ENCODE measurements at regions not wholly inside any gene's neighbourhood (a gene's known extent, or its start where the extent isn't known, plus 50 kb on each side); places are given as distances from the start of the nearest gene placed in this dataset.

DNA sequence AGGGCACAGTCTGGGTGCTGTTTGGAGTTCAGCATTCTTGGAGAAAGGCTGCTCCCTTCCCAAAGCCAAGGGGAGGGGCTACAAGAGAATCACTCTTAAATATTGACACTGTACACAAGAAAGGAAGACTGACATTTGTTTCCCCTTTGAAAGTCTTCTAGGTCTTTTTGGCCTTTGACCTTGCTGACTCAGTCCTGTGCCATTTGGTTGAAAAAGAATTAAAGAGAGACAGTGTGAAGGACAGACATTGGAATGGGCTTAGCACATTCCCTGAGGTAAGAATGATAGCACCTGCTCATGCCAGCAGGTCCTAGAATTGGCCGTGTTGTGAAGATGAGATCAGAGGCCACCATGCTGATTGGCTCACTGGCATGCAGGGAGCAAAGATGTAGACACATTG, 271.4 kb upstream of the ZNF608 start:
- Histone ChIP-seq H3K9ac (ENCODE audit: insufficient read depth, low read depth, low read length) (no peak overlapping the region), H2AFZ (ENCODE audit: low read length) (no peak overlapping the region), H3K9me3 (ENCODE audit: low read length) (no peaks in the 10 kb centered on the region), H3K4me1 (ENCODE audit: insufficient read depth, low read length) (peaks cover 15% of the 10 kb centered on the region), H3K36me3 (replicated peaks in 1 of 2; ENCODE audit: control insufficient read depth in 1 of 2, insufficient read depth in 2 of 2, low read length in 2 of 2) (no peaks in the 10 kb centered on the region), H3K27me3 (ENCODE audit: control insufficient read depth in 1 of 2, insufficient read depth in 2 of 2, low read length in 2 of 2) (no peaks in the 10 kb centered on the region), H3K4me3 (replicated peaks in 1 of 3; ENCODE audit: insufficient read depth in 1 of 3, low read depth in 2 of 3, low read length in 3 of 3) (no peak overlapping the region), H3K4me2 (ENCODE audit: low read depth, low read length) (no peak overlapping the region), H4K20me1 (ENCODE audit: insufficient read depth, low read length) (no peaks in the 10 kb centered on the region), H3K79me2 (ENCODE audit: insufficient read depth, low read length) (no peaks in the 10 kb centered on the region), H3K27ac (ENCODE audit: extremely low read length, insufficient read depth, low read length) (no peak overlapping the region)
- peak; percentile 71 for ATAC-seq
- WGBS (ENCODE audit: low lambda C conversion rate), result 0% methylated on average over 1 of the region's 1 CpG
- in situ Hi-C loops (cut with HindIII; ENCODE audit: extremely low pct_ligation_motif_present, low pct_unique_long_range_greater_than_20kb) (no loop called here), intact Hi-C loops (cut with micrococcal nuclease; ENCODE audit: unreplicated experiment) (no loop called here)
- POLR2A ChIA-PET, result no interaction called here
- peak; percentile 64 for FAIRE-seq
- CTCF ChIA-PET (ENCODE audit: low intra/inter-chr PET ratio, low total read pairs), result no interaction called here
- BruUV-seq (replicated peaks), result no TSS peak
- peak; percentile 72 for DNase-seq (ENCODE audit: low spot score)
- TF ChIP-seq HMG20A (CRISPR knock-in tag; IDR thresholded peaks at IDR 0.05; ENCODE audit: borderline replicate concordance) (peak; percentile 52; the same call in 1 of the 2 replicates), FOSL1 (CRISPR knock-in tag; IDR thresholded peaks at IDR 0.05; ENCODE audit: borderline replicate concordance) (peak; percentile 52; the same call in 1 of the 2 replicates), ZNF75D (CRISPR knock-in tag; IDR thresholded peaks at IDR 0.05; ENCODE audit: borderline replicate concordance) (no peak), ERF (CRISPR knock-in tag; IDR thresholded peaks at IDR 0.05) (no peak), ISX (CRISPR knock-in tag; conservative IDR thresholded peaks at IDR 0.05) (no peak), ZC3H4 (CRISPR knock-in tag; IDR thresholded peaks at IDR 0.05; ENCODE audit: borderline replicate concordance) (no peak), SP5 (CRISPR knock-in tag; IDR thresholded peaks at IDR 0.05; ENCODE audit: borderline replicate concordance, low read depth) (peak; percentile 49; the same call in 1 of the 2 replicates), EP300 (IDR thresholded peaks at IDR 0.05; ENCODE audit: low read depth in 2 of 2, low read length in 2 of 2) (peak in 1 of 2 experiments; percentile 56; a peak in 2 of 4 replicates), EP300 (CRISPR knock-in tag; IDR thresholded peaks at IDR 0.05; ENCODE audit: borderline replicate concordance) (no peak; the same call in 1 of the 2 replicates), FOXA3 (CRISPR knock-in tag; IDR thresholded peaks at IDR 0.05) (peak; percentile 77), ISL2 (CRISPR knock-in tag; IDR thresholded peaks at IDR 0.05) (peak; percentile 42; the same call in 1 of the 2 replicates), TEAD3 (CRISPR knock-in tag; optimal IDR thresholded peaks at IDR 0.05; ENCODE audit: borderline replicate concordance) (peak; percentile 34), POGZ (CRISPR knock-in tag; IDR thresholded peaks at IDR 0.05) (no peak)
- TF ChIP-seq, protein P1, sequence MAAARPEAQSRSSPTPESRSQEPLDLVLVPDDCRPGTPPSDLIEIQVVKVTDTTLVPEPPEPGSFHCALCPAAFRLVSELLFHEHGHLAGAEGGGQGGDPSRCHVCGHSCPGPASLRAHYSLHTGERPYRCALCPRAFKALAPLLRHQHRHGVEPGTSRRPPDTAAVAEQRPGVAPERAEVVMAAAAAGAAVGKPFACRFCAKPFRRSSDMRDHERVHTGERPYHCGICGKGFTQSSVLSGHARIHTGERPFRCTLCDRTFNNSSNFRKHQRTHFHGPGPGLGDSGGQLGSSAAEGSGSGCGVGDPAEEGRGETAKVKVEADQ (CRISPR knock-in tag; IDR thresholded peaks at IDR 0.05; ENCODE audit: borderline replicate concordance), result no peak
- TF ChIP-seq, protein P2, sequence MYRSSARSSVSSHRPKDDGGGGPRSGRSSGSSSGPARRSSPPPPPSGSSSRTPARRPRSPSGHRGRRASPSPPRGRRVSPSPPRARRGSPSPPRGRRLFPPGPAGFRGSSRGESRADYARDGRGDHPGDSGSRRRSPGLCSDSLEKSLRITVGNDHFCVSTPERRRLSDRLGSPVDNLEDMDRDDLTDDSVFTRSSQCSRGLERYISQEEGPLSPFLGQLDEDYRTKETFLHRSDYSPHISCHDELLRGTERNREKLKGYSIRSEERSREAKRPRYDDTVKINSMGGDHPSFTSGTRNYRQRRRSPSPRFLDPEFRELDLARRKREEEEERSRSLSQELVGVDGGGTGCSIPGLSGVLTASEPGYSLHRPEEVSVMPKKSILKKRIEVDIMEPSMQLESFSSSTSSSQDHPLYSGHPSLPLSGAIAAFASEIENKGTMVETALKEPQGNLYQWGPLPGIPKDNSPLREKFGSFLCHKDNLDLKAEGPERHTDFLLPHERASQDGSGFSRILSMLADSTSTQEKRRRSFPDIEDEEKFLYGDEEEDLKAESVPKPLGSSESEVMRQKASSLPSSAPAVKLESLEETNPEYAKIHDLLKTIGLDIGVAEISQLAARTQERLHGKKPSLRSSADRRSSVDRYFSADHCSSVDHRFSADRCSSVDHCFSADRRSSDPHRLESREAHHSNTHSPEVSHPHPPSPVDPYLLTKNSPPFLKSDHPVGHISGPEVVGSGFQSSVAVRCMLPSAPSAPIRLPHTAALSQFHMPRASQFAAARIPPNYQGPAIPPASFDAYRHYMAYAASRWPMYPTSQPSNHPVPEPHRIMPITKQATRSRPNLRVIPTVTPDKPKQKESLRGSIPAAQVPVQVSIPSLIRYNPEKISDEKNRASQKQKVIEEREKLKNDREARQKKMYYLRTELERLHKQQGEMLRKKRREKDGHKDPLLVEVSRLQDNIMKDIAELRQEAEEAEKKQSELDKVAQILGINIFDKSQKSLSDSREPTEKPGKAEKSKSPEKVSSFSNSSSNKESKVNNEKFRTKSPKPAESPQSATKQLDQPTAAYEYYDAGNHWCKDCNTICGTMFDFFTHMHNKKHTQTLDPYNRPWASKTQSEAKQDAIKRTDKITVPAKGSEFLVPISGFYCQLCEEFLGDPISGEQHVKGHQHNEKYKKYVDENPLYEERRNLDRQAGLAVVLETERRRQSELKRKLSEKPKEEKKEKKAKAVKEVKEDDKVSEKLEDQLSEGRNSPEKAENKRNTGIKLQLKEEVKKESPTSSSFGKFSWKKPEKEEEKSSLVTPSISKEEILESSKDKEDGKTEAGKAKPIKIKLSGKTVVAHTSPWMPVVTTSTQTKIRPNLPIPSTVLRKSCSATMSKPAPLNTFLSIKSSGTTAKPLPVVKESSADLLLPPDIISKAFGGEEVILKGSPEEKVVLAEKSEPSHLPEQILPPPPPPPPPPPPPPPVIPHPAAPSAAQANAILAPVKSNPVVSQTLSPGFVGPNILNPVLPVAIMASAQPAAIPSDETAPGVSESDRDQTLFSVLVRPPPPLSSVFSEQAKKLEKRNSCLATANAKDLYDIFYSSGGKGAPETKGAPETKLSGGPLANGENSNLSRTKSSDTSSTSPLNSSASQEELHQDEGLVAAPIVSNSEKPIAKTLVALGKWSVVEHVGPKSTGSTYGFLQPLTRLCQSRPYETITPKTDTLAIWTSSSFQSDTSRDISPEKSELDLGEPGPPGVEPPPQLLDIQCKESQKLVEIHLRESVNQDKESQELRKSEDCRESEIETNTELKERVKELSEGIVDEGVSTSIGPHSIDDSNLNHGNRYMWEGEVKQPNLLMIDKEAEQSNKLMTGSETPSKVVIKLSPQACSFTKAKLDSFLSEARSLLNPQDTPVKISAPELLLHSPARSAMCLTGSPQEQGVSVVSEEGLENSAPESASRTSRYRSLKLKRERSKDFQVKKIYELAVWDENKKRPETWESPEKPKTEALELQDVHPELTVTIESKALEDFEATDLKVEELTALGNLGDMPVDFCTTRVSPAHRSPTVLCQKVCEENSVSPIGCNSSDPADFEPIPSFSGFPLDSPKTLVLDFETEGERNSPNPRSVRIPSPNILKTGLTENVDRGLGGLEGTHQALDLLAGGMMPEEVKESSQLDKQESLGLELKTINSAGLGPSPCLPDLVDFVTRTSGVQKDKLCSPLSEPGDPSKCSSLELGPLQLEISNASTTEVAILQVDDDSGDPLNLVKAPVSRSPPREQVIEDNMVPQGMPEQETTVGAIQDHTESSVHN (CRISPR knock-in tag; IDR thresholded peaks at IDR 0.05), result no peak

All from HepG2 (cell line).